Smooth muscle cell (in vitro differentiated cells): ENCODE measurements at regions not wholly inside any gene's neighbourhood (a gene's known extent, or its start where the extent isn't known, plus 50 kb on each side); places are given as distances from the start of the nearest gene placed in this dataset.

ENCODE experiments used
- DNase-seq: peaks from one replicate; lab custom pipeline; 2025; ENCODE audit not compliant: unreplicated experiment; lab: John Stamatoyannopoulos, UW
- H2AFZ ChIP-seq: fragments of 200-600 bp; sonication (generic); 2 replicates; pipeline ENCODE4 v1.6.0; 2016; ENCODE audit warnings: antibody characterized with exemption, low read depth, mild to moderate bottlenecking
- H3F3A ChIP-seq: fragments of 200-600 bp; sonication (generic); 2 replicates; pipeline ENCODE4 v1.6.0; 2017; ENCODE audit warnings: antibody characterized with exemption, low read depth
- H3K27ac ChIP-seq: fragments of 200-600 bp; sonication (generic); 2 replicates; pipeline ENCODE4 v1.5.1; 2016; ENCODE audit warnings: low read depth, mild to moderate bottlenecking
- H3K27me3 ChIP-seq: fragments of 200-600 bp; sonication (generic); 2 replicates; pipeline ENCODE4 v1.6.1; 2016; ENCODE audit warnings: low read depth, mild to moderate bottlenecking
- H3K36me3 ChIP-seq: fragments of 200-600 bp; sonication (generic); 2 replicates; pipeline ENCODE4 v1.5.1; 2016; ENCODE audit warnings: low read depth
- H3K4me1 ChIP-seq: fragments of 200-600 bp; sonication (generic); 2 replicates; pipeline ENCODE4 v1.5.1; 2016; ENCODE audit warnings: low read depth
- H3K4me2 ChIP-seq: fragments of 200-600 bp; sonication (generic); 2 replicates; pipeline ENCODE4 v1.6.0; 2016; ENCODE audit warnings: mild to moderate bottlenecking
- H3K4me3 ChIP-seq: fragments of 200-600 bp; sonication (generic); 2 replicates; pipeline ENCODE4 v1.5.1; 2016; ENCODE audit warnings: mild to moderate bottlenecking
- H3K79me2 ChIP-seq: fragments of 200-600 bp; sonication (generic); 2 replicates; pipeline ENCODE4 v1.6.0; 2016; ENCODE audit warnings: low read depth, mild to moderate bottlenecking
- H3K9ac ChIP-seq: fragments of 200-600 bp; sonication (generic); 2 replicates; pipeline ENCODE4 v1.6.0; 2016; ENCODE audit warnings: low read depth
- H3K9me3 ChIP-seq: fragments of 200-600 bp; sonication (generic); replicated peaks from 2 replicates; pipeline ENCODE4 v1.5.1; 2016; ENCODE audit warnings: low read depth
- H4K20me1 ChIP-seq: fragments of 200-600 bp; sonication (generic); 2 replicates; pipeline ENCODE4 v1.6.0; 2016; ENCODE audit warnings: low read depth
- WGBS: methylation state at CpG from one replicate; pipeline ENCODE4 v1.1.7; 2016; ENCODE audit warnings: low lambda C conversion rate; 5-methylcytosine and 5-hydroxymethylcytosine counted together
- TF ChIP-seq, protein P1 (sequence below): fragments of 200-600 bp; sonication (generic); IDR thresholded peaks from 2 replicates; pipeline ENCODE4 v1.5.1; 2017; ENCODE audit warnings: borderline replicate concordance, mild to moderate bottlenecking, antibody characterized with exemption; ENCODE audit not compliant: insufficient read depth, poor library complexity, severe bottlenecking

DNA sequence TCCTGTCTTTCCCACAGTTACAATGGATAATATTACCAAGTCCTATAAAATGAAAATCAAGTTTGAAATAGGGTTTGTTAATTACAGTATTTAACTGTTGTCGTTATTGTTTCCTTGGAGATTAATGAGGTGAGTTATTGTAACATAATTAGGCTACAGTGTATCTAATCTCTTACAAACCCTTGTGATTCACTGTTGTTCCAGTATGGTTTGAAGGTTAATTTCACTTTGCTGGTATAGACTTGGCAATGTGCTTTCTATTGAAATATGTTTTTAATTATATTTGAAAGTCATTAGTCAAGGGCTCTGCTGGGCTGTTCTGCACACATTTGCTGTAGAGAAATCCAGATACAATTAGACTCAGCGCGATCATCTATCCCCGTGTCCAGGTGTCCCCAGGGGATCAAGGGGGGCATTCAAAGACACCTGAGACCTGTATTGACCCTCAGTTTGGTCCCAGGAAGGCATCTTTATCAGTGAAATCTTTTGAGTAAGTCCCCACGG lies 624.6 kb upstream of the EEF2KMT start:
- WGBS, result 90% methylated on average over 5 of the region's 5 CpGs
- H3K36me3 ChIP-seq, result no peaks in the 10 kb centered on the region

DNA sequence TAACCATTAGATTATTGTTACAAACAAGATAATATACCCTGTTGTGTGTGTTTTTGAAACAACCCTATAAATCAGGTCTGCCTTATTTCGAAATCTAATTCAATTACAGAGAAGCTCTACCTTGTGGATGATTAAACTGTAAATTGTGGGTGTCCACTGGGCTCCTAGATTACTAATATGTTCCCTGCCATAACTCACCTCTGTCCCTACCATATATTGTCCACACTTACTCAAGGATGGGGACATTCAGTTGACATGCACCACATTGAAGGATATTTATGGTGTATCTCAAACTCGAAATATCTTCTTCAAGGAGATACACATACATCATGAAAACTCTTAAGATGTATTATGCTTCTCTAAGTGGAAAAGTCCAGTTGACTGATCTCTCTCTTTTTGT lies 617.6 kb upstream of the EEF2KMT start:
- no peak for DNase-seq
- Histone ChIP-seq H3K4me2 (no peak overlapping the region), H3K9ac (no peak overlapping the region), H3F3A (no peaks in the 10 kb centered on the region), H3K9me3 (no peaks in the 10 kb centered on the region), H3K36me3 (no peaks in the 10 kb centered on the region), H3K4me3 (no peak overlapping the region), H3K79me2 (no peaks in the 10 kb centered on the region), H3K4me1 (no peaks in the 10 kb centered on the region), H4K20me1 (no peaks in the 10 kb centered on the region), H2AFZ (no peak overlapping the region), H3K27me3 (no peaks in the 10 kb centered on the region), H3K27ac (no peak overlapping the region)
- TF ChIP-seq, protein P1, sequence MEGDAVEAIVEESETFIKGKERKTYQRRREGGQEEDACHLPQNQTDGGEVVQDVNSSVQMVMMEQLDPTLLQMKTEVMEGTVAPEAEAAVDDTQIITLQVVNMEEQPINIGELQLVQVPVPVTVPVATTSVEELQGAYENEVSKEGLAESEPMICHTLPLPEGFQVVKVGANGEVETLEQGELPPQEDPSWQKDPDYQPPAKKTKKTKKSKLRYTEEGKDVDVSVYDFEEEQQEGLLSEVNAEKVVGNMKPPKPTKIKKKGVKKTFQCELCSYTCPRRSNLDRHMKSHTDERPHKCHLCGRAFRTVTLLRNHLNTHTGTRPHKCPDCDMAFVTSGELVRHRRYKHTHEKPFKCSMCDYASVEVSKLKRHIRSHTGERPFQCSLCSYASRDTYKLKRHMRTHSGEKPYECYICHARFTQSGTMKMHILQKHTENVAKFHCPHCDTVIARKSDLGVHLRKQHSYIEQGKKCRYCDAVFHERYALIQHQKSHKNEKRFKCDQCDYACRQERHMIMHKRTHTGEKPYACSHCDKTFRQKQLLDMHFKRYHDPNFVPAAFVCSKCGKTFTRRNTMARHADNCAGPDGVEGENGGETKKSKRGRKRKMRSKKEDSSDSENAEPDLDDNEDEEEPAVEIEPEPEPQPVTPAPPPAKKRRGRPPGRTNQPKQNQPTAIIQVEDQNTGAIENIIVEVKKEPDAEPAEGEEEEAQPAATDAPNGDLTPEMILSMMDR, result no peak
- 77% methylated on average over 2 of the region's 2 CpGs for WGBS

More for the DNA sequence above, 624.6 kb upstream of the EEF2KMT start:
- Histone ChIP-seq H3K4me2 (no peak overlapping the region), H3F3A (no peaks in the 10 kb centered on the region), H4K20me1 (no peaks in the 10 kb centered on the region), H3K4me1 (no peaks in the 10 kb centered on the region), H3K9ac (no peak overlapping the region), H3K27ac (no peak overlapping the region), H3K27me3 (no peaks in the 10 kb centered on the region), H2AFZ (no peak overlapping the region), H3K9me3 (no peaks in the 10 kb centered on the region), H3K4me3 (no peak overlapping the region), H3K79me2 (no peaks in the 10 kb centered on the region)
- DNase-seq, result no peak
- TF ChIP-seq, protein P1, result no peak

DNA sequence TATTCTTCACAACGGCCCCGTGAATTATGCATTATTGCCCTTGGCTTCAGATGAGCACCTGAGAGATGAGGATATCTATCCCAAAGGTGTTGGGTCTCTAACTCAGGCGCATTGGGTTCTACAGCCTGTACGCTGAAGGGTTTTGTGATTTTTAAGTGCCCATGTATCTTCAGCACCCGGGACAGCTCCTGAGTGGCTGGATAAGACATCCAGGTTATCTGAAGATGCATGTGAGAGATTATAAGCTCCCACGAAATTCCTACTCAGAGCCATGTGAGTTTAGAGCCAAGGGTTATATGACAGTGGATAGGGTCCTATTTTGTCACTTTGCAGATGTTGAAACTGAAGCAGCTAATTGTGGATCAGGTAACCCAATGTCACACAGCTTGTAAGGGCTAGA lies 612.3 kb upstream of the EEF2KMT start:
- Histone ChIP-seq H3K9me3 (no peaks in the 10 kb centered on the region), H3K79me2 (no peaks in the 10 kb centered on the region), H3K9ac (no peak overlapping the region), H3F3A (no peaks in the 10 kb centered on the region), H2AFZ (no peak overlapping the region), H3K4me3 (no peak overlapping the region), H3K4me1 (no peaks in the 10 kb centered on the region), H4K20me1 (no peaks in the 10 kb centered on the region), H3K36me3 (no peaks in the 10 kb centered on the region), H3K27ac (no peak overlapping the region), H3K27me3 (no peaks in the 10 kb centered on the region), H3K4me2 (no peak overlapping the region)
- DNase-seq, result no peak
- 62% methylated on average over 6 of the region's 6 CpGs for WGBS
- TF ChIP-seq, protein P1, result no peak

DNA sequence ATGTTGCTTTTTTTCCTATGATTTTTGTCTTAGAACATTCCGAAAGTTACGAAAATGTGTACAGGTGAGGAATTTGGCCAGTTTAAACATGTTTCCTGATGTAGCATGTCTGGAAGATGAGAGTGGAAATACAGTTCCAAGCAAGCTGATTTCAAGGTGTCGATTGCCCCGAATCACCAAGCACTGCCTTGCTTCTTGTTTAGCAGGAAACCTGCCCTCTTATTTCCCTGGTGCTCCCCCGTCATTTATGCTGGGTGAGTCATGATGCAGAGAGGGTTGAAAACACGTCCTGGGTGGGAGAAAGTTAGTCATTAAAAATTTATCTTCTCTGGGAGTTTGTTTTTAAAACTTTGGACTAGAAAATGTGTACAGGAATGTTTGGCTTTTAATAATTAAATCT lies 608.6 kb upstream of the EEF2KMT start:
- WGBS, result 69% methylated on average over 6 of the region's 6 CpGs
- Histone ChIP-seq H3K4me3 (no peak overlapping the region), H3K27me3 (no peaks in the 10 kb centered on the region), H3K4me2 (no peak overlapping the region), H3K79me2 (no peaks in the 10 kb centered on the region), H3F3A (no peaks in the 10 kb centered on the region), H3K27ac (no peak overlapping the region), H3K36me3 (no peaks in the 10 kb centered on the region), H2AFZ (no peak overlapping the region), H4K20me1 (no peaks in the 10 kb centered on the region), H3K9me3 (no peaks in the 10 kb centered on the region), H3K4me1 (no peaks in the 10 kb centered on the region), H3K9ac (no peak overlapping the region)
- no peak for DNase-seq
- TF ChIP-seq, protein P1, result no peak
